GM23338 (cell line): ENCODE measurements at regions not wholly inside any gene's neighbourhood (a gene's known extent, or its start where the extent isn't known, plus 50 kb on each side); places are given as distances from the start of the nearest gene placed in this dataset.

ENCODE experiments used
- ATAC-seq: fragments of 200-7000 bp; cut with Tn5 transposase; 3 replicates; pipeline ENCODE4 v1.9.1; 2020
- DNase-seq: peaks from one replicate; pipeline ENCODE4 v3.0.0-alpha.2; 2015; ENCODE audit warnings: low spot score
- H2AFZ ChIP-seq: fragments of 200-600 bp; sonication (generic); 2 replicates; pipeline ENCODE4 v1.8.0; 2016; ENCODE audit warnings: antibody characterized with exemption, mild to moderate bottlenecking, moderate library complexity
- H3F3A ChIP-seq: fragments of 200-600 bp; sonication (generic); replicated peaks from 2 replicates; pipeline ENCODE4 v1.8.0; 2017; ENCODE audit warnings: antibody characterized with exemption, mixed run types, low read depth
- H3K27ac ChIP-seq: fragments of 200-600 bp; sonication (generic); 2 replicates; pipeline ENCODE4 v1.6.1; 2016; ENCODE audit warnings: low read depth
- H3K27me3 ChIP-seq: fragments of 200-600 bp; sonication (generic); 2 replicates; pipeline ENCODE4 v1.8.0; 2016; ENCODE audit warnings: mild to moderate bottlenecking, mixed run types, moderate library complexity; ENCODE audit not compliant: insufficient read depth
- H3K36me3 ChIP-seq: fragments of 200-600 bp; sonication (generic); 2 replicates; pipeline ENCODE4 v1.8.0; 2016; ENCODE audit warnings: mild to moderate bottlenecking; ENCODE audit not compliant: insufficient read depth
- H3K4me1 ChIP-seq: fragments of 200-600 bp; sonication (generic); 2 replicates; pipeline ENCODE4 v1.8.0; 2016; ENCODE audit warnings: mild to moderate bottlenecking, moderate library complexity; ENCODE audit not compliant: insufficient read depth
- H3K4me2 ChIP-seq: fragments of 200-600 bp; sonication (generic); 2 replicates; pipeline ENCODE4 v1.7.1; 2017; ENCODE audit warnings: mixed run types
- H3K4me3 ChIP-seq: fragments of 200-600 bp; sonication (generic); 2 replicates; pipeline ENCODE4 v1.6.1; 2016; ENCODE audit warnings: mixed run types
- H3K79me2 ChIP-seq: fragments of 200-600 bp; sonication (generic); replicated peaks from 2 replicates; pipeline ENCODE4 v1.8.0; 2017; ENCODE audit warnings: mild to moderate bottlenecking; ENCODE audit not compliant: insufficient read depth
- H3K9me2 ChIP-seq: fragments of 200-600 bp; sonication (generic); 2 replicates; pipeline ENCODE4 v1.8.0; 2017; ENCODE audit not compliant: insufficient read depth
- H4K20me1 ChIP-seq: fragments of 200-600 bp; sonication (generic); replicated peaks from 2 replicates; pipeline ENCODE4 v1.8.0; 2017; ENCODE audit warnings: mild to moderate bottlenecking; ENCODE audit not compliant: insufficient read depth
- H3K27ac Mint-ChIP-seq: 2 replicates; pipeline ENCODE4 v1.8.0; 2020; ENCODE audit warnings: inconsistent platforms, mild to moderate bottlenecking, moderate library complexity, mixed read lengths
- H3K27me3 Mint-ChIP-seq: 3 replicates; pipeline ENCODE4 v1.8.0; 2022; ENCODE audit warnings: low read depth, mild to moderate bottlenecking, moderate library complexity, mixed read lengths, inconsistent platforms; ENCODE audit not compliant: insufficient read depth, poor library complexity
- H3K36me3 Mint-ChIP-seq: 3 replicates; pipeline ENCODE4 v1.8.0; 2021; ENCODE audit warnings: low read depth, mild to moderate bottlenecking, inconsistent platforms, moderate library complexity, mixed read lengths
- H3K4me1 Mint-ChIP-seq: 3 replicates; pipeline ENCODE4 v1.8.0; 2020; ENCODE audit warnings: mild to moderate bottlenecking, inconsistent platforms, mixed read lengths
- H3K4me3 Mint-ChIP-seq: 3 replicates; pipeline ENCODE4 v1.8.0; 2021; ENCODE audit warnings: moderate library complexity, mild to moderate bottlenecking, inconsistent platforms, mixed read lengths
- H3K9me3 Mint-ChIP-seq: 3 replicates; pipeline ENCODE4 v1.8.0; 2020; ENCODE audit warnings: moderate library complexity, mild to moderate bottlenecking, inconsistent platforms, mixed read lengths
- CREB1 ChIP-seq: fragments of 250-450 bp; sonication (Bioruptor Pico); IDR thresholded peaks from 2 replicates; pipeline ENCODE4 v1.5.0; 2020; ENCODE audit warnings: low read depth, mild to moderate bottlenecking, moderate library complexity
- EZH2 ChIP-seq: fragments of 200-600 bp; sonication (generic); IDR thresholded peaks from one replicate; pipeline ENCODE4 v1.8.0; 2017; ENCODE audit warnings: antibody characterized with exemption, mild to moderate bottlenecking, low read depth; ENCODE audit not compliant: unreplicated experiment
- EZH2phosphoT487 ChIP-seq: fragments of 200-600 bp; sonication (generic); IDR thresholded peaks from one replicate; pipeline ENCODE4 v1.8.1; 2018; ENCODE audit warnings: antibody characterized with exemption; ENCODE audit not compliant: unreplicated experiment
- JUNB ChIP-seq: IDR thresholded peaks from one replicate; pipeline ENCODE4 v1.6.1; 2016; ENCODE audit warnings: antibody characterized with exemption; ENCODE audit not compliant: unreplicated experiment
- NANOG ChIP-seq: IDR thresholded peaks from 2 replicates; pipeline ENCODE4 v1.6.1; 2016; ENCODE audit warnings: antibody characterized with exemption, borderline replicate concordance
- POLR2AphosphoS5 ChIP-seq: IDR thresholded peaks from 2 replicates; pipeline ENCODE4 v1.6.1; 2016; ENCODE audit warnings: antibody characterized with exemption, low read depth
- STAT1 ChIP-seq: IDR thresholded peaks from one replicate; pipeline ENCODE4 v1.6.1; 2016; ENCODE audit warnings: antibody characterized with exemption; ENCODE audit not compliant: unreplicated experiment
- ZNF114 ChIP-seq: fragments of 250-450 bp; sonication (Bioruptor Pico); IDR thresholded peaks from 2 replicates; pipeline ENCODE4 v1.5.0; 2020; ENCODE audit warnings: mild to moderate bottlenecking, moderate library complexity
- ZNF331 ChIP-seq: fragments of 250-450 bp; sonication (Bioruptor Pico); IDR thresholded peaks from 2 replicates; pipeline ENCODE4 v1.5.0; 2020; ENCODE audit warnings: low read depth, mild to moderate bottlenecking, moderate library complexity
- TF ChIP-seq, protein P1 (sequence below): fragments of 250-450 bp; sonication (Bioruptor Pico); IDR thresholded peaks from 2 replicates; pipeline ENCODE4 v1.5.0; 2020; ENCODE audit warnings: mild to moderate bottlenecking, moderate library complexity
- TF ChIP-seq, protein P2 (sequence below): IDR thresholded peaks from one replicate; pipeline ENCODE4 v1.6.1; 2018; ENCODE audit warnings: antibody characterized with exemption; ENCODE audit not compliant: unreplicated experiment
- TF ChIP-seq, protein P3 (sequence below): IDR thresholded peaks from 2 replicates; pipeline ENCODE4 v1.6.1; 2016; ENCODE audit warnings: antibody characterized with exemption
- TF ChIP-seq, protein P4 (sequence below), 2 experiments: fragments of 200-600 bp in 1 of 2; sonication (generic) in 1 of 2; conservative IDR thresholded peaks; 2 replicates each; pipeline versions ENCODE4 v1.5.1 to v1.6.1; 2016 to 2017; ENCODE audit warnings: antibody characterized with exemption in 2 of 2, low read depth in 2 of 2, mild to moderate bottlenecking in 2 of 2, moderate library complexity in 1 of 2

DNA sequence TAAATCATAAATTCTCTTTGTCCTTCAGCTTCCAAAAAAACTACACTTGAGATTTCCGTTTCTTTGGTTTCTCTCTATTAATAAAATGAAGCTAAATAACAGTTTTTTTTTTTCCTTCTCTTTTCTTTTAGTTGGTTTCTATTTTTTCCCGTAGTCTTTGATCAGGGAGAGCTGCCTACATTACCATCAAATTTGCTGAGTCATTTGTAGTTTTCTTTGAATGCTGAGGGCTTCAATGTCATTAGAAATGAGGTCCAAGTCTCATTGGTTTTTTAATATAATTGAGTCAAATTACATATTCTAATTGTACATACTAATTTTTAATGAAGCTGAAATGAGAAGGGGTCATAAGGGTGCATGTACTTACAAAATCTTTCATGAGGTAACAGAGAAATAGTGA, 550.2 kb downstream of the GBA3 start:
- peak overlapping the region; percentile 33 for H3K27ac Mint-ChIP-seq
- H3K79me2 ChIP-seq = no peaks in the 10 kb centered on the region
- no peaks in the 10 kb centered on the region for H3K27me3 ChIP-seq
- H3K4me3 ChIP-seq = no peak overlapping the region
- DNase-seq (no peak), ATAC-seq (no peak)
- H3K9me3 Mint-ChIP-seq = no peaks in the 10 kb centered on the region
- H3K4me1 Mint-ChIP-seq = no peaks in the 10 kb centered on the region
- H3K4me3 Mint-ChIP-seq = no peak overlapping the region
- no peak overlapping the region for H3K4me2 ChIP-seq
- H3K4me1 ChIP-seq = no peaks in the 10 kb centered on the region; the same call in 1 of the 2 replicates
- H3K27ac ChIP-seq = no peak overlapping the region
- H2AFZ ChIP-seq = no peak overlapping the region
- no peaks in the 10 kb centered on the region for H3K36me3 Mint-ChIP-seq
- no peaks in the 10 kb centered on the region for H3K36me3 ChIP-seq
- H3F3A ChIP-seq = no peaks in the 10 kb centered on the region
- no peaks in the 10 kb centered on the region for H3K27me3 Mint-ChIP-seq
- peaks cover 3% of the 10 kb centered on the region for H3K9me2 ChIP-seq
- no peaks in the 10 kb centered on the region for H4K20me1 ChIP-seq
- TF ChIP-seq NANOG = no peak
- TF ChIP-seq, protein P1, sequence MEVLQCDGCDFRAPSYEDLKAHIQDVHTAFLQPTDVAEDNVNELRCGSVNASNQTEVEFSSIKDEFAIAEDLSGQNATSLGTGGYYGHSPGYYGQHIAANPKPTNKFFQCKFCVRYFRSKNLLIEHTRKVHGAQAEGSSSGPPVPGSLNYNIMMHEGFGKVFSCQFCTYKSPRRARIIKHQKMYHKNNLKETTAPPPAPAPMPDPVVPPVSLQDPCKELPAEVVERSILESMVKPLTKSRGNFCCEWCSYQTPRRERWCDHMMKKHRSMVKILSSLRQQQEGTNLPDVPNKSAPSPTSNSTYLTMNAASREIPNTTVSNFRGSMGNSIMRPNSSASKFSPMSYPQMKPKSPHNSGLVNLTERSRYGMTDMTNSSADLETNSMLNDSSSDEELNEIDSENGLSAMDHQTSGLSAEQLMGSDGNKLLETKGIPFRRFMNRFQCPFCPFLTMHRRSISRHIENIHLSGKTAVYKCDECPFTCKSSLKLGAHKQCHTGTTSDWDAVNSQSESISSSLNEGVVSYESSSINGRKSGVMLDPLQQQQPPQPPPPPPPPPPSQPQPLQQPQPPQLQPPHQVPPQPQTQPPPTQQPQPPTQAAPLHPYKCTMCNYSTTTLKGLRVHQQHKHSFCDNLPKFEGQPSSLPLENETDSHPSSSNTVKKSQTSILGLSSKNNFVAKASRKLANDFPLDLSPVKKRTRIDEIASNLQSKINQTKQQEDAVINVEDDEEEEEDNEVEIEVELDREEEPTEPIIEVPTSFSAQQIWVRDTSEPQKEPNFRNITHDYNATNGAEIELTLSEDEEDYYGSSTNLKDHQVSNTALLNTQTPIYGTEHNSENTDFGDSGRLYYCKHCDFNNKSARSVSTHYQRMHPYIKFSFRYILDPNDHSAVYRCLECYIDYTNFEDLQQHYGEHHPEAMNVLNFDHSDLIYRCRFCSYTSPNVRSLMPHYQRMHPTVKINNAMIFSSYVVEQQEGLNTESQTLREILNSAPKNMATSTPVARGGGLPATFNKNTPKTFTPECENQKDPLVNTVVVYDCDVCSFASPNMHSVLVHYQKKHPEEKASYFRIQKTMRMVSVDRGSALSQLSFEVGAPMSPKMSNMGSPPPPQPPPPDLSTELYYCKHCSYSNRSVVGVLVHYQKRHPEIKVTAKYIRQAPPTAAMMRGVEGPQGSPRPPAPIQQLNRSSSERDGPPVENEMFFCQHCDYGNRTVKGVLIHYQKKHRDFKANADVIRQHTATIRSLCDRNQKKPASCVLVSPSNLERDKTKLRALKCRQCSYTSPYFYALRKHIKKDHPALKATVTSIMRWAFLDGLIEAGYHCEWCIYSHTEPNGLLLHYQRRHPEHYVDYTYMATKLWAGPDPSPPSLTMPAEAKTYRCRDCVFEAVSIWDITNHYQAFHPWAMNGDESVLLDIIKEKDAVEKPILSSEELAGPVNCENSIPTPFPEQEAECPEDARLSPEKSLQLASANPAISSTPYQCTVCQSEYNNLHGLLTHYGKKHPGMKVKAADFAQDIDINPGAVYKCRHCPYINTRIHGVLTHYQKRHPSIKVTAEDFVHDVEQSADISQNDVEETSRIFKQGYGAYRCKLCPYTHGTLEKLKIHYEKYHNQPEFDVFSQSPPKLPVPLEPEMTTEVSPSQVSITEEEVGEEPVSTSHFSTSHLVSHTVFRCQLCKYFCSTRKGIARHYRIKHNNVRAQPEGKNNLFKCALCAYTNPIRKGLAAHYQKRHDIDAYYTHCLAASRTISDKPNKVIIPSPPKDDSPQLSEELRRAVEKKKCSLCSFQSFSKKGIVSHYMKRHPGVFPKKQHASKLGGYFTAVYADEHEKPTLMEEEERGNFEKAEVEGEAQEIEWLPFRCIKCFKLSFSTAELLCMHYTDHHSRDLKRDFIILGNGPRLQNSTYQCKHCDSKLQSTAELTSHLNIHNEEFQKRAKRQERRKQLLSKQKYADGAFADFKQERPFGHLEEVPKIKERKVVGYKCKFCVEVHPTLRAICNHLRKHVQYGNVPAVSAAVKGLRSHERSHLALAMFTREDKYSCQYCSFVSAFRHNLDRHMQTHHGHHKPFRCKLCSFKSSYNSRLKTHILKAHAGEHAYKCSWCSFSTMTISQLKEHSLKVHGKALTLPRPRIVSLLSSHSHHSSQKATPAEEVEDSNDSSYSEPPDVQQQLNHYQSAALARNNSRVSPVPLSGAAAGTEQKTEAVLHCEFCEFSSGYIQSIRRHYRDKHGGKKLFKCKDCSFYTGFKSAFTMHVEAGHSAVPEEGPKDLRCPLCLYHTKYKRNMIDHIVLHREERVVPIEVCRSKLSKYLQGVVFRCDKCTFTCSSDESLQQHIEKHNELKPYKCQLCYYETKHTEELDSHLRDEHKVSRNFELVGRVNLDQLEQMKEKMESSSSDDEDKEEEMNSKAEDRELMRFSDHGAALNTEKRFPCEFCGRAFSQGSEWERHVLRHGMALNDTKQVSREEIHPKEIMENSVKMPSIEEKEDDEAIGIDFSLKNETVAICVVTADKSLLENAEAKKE (CRISPR knock-in tag) = no peak
- no peak for TF ChIP-seq CREB1 (CRISPR knock-in tag)
- TF ChIP-seq, protein P2, sequence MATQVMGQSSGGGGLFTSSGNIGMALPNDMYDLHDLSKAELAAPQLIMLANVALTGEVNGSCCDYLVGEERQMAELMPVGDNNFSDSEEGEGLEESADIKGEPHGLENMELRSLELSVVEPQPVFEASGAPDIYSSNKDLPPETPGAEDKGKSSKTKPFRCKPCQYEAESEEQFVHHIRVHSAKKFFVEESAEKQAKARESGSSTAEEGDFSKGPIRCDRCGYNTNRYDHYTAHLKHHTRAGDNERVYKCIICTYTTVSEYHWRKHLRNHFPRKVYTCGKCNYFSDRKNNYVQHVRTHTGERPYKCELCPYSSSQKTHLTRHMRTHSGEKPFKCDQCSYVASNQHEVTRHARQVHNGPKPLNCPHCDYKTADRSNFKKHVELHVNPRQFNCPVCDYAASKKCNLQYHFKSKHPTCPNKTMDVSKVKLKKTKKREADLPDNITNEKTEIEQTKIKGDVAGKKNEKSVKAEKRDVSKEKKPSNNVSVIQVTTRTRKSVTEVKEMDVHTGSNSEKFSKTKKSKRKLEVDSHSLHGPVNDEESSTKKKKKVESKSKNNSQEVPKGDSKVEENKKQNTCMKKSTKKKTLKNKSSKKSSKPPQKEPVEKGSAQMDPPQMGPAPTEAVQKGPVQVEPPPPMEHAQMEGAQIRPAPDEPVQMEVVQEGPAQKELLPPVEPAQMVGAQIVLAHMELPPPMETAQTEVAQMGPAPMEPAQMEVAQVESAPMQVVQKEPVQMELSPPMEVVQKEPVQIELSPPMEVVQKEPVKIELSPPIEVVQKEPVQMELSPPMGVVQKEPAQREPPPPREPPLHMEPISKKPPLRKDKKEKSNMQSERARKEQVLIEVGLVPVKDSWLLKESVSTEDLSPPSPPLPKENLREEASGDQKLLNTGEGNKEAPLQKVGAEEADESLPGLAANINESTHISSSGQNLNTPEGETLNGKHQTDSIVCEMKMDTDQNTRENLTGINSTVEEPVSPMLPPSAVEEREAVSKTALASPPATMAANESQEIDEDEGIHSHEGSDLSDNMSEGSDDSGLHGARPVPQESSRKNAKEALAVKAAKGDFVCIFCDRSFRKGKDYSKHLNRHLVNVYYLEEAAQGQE = no peak
- TF ChIP-seq, protein P3, sequence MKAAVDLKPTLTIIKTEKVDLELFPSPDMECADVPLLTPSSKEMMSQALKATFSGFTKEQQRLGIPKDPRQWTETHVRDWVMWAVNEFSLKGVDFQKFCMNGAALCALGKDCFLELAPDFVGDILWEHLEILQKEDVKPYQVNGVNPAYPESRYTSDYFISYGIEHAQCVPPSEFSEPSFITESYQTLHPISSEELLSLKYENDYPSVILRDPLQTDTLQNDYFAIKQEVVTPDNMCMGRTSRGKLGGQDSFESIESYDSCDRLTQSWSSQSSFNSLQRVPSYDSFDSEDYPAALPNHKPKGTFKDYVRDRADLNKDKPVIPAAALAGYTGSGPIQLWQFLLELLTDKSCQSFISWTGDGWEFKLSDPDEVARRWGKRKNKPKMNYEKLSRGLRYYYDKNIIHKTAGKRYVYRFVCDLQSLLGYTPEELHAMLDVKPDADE = no peak
- no peak for TF ChIP-seq ZNF331 (CRISPR knock-in tag)
- no peak for TF ChIP-seq STAT1
- TF ChIP-seq EZH2 = no peak
- TF ChIP-seq JUNB = no peak
- TF ChIP-seq, protein P4, sequence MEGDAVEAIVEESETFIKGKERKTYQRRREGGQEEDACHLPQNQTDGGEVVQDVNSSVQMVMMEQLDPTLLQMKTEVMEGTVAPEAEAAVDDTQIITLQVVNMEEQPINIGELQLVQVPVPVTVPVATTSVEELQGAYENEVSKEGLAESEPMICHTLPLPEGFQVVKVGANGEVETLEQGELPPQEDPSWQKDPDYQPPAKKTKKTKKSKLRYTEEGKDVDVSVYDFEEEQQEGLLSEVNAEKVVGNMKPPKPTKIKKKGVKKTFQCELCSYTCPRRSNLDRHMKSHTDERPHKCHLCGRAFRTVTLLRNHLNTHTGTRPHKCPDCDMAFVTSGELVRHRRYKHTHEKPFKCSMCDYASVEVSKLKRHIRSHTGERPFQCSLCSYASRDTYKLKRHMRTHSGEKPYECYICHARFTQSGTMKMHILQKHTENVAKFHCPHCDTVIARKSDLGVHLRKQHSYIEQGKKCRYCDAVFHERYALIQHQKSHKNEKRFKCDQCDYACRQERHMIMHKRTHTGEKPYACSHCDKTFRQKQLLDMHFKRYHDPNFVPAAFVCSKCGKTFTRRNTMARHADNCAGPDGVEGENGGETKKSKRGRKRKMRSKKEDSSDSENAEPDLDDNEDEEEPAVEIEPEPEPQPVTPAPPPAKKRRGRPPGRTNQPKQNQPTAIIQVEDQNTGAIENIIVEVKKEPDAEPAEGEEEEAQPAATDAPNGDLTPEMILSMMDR (conservative IDR thresholded peaks at IDR 0.05; ENCODE audit: low read depth in 2 of 2) = no peak
- TF ChIP-seq EZH2phosphoT487 = no peak
- no peak for TF ChIP-seq POLR2AphosphoS5
- no peak for TF ChIP-seq ZNF114 (CRISPR knock-in tag)
